CD4-positive, alpha-beta T cell treated with Interferon gamma for 1 hour (primary cell): ENCODE measurements at regions not wholly inside any gene's neighbourhood (a gene's known extent, or its start where the extent isn't known, plus 50 kb on each side); places are given as distances from the start of the nearest gene placed in this dataset.
"Not testable (repeated sequence)": the region's sequence is repeated elsewhere in the genome, so short reads cannot be mapped to it uniquely, and the experiment has no call there.

Source experiments
- DNase-seq: peaks from one replicate; pipeline ENCODE4 v3.0.0-alpha.2; 2020

GRCh38 chr3:27779176-27779575, 57.1 kb upstream of the EOMES start:
- no peak for DNase-seq

- DNase-seq, result no peak
Observed at GRCh38 chr3:27789420-27789819, 67.3 kb upstream of the EOMES start.

DNA sequence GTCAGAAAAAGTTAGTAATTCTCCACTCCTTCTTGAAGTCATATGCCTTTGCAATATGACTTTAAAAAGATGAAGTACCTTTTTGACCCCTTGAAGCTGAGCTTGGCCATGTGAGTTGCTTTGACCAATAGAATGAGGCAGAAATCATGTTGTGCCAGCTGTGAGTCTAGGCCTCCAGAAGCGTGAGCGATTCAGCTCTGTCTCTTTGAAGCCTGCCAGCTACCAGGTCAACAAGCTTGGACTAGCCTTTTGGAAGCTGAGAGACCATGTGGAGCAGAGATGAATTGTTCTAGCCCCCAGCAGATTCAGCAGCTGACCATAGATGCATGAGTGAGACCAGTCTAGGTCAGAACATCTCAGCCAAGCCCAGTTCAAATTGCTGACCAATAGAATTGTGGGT, 69.8 kb upstream of the EOMES start:
- no peak for DNase-seq

DNA sequence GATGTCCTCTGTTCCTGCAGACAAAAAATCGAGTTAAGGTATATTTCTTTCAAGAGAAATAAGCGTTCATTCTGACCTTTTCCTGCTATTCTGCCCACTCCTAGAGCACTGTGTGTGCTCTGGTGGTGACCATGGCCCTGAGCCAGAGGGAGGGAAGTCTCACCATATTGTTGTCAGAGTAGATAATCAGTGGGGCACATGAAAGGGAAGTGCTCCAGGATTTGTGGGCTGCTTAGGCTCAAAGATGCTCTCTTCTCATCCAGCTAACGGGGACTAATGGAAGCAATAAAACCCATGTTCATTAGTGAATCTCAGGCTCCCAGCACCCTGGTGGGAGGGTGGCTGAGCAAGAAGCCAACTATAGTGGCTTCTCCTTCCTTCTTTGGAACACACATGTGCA, 70.7 kb upstream of the EOMES start:
- no peak for DNase-seq

- DNase-seq, result no peak
Observed at GRCh38 chr3:27794211-27794610, 72.1 kb upstream of the EOMES start.

- no peak for DNase-seq
Observed at GRCh38 chr3:27796365-27796875, 74.3 kb upstream of the EOMES start.

GRCh38 chr3:27797773-27798172, 75.7 kb upstream of the EOMES start:
- DNase-seq, result no peak

DNA sequence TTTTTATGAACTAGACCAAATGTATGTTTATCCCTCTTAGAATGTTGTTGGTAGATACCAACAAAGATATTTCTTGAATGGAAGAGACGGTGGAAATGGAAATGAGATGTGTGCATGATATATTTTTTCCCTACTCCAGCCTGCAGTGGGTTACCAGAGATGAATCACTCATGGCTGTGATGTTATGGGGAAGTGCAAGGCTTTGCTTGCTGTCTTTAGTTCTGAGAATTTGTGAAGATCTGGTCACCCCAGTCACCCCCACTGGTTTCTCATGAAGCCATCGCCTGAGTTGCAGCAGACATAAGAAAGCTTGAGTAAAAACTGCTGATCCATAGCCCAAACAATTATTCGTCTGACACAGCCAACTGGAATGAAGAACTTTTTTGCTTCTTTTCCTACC, 78.1 kb upstream of the EOMES start:
- DNase-seq, result no peak

DNA sequence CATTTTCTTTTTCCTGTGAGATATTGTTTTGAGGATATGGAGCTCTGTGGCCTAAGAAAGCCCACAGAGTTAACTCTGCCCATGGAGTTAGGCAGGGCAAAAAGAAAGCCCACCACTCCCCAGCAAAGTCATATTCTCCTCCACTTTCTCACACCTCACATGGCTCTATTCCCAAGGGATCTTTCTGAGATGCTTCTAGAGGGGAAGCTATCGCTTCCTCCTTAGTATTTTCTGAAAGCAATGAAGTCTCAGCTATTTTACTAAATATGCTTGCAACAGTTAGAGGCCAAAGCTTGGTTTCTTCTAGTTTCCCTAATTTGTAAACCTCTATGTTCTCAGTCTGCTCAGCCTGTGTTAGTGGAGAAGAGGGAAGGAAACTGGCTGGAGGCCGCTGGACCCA, 80.3 kb upstream of the EOMES start:
- no peak for DNase-seq

DNA sequence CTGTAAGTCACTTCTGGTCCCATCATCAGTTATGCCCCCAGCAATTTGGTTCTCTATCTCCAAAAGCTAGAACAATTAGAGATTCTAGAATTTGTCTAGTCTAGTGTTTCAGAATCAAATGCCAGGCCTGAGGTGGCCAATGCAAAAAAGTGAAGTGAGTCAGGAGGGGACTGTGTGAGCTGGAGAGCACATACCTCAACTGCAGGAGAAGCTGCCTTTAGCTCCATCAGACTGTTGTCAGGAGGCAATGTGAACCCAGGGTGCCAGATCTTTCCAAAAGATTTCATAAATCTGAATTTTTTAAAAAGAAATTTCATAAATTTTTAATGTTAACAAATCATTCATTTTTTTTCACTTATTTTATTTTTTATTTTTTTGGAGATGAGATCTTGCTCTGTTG, 80.7 kb upstream of the EOMES start:
- no peak for DNase-seq

GRCh38 chr3:27805282-27805681, 83.2 kb upstream of the EOMES start:
- no peak for DNase-seq

- no peak for DNase-seq
Observed at GRCh38 chr3:27813255-27813654, 91.1 kb upstream of the EOMES start.

GRCh38 chr3:27821609-27822008, 99.5 kb upstream of the EOMES start:
- not testable (repeated sequence) for DNase-seq

- DNase-seq, result no peak
Observed at GRCh38 chr3:27824312-27825200, 102.4 kb upstream of the EOMES start.

- DNase-seq, result no peak
Observed at GRCh38 chr3:27826448-27826847, 104.3 kb upstream of the EOMES start.

DNA sequence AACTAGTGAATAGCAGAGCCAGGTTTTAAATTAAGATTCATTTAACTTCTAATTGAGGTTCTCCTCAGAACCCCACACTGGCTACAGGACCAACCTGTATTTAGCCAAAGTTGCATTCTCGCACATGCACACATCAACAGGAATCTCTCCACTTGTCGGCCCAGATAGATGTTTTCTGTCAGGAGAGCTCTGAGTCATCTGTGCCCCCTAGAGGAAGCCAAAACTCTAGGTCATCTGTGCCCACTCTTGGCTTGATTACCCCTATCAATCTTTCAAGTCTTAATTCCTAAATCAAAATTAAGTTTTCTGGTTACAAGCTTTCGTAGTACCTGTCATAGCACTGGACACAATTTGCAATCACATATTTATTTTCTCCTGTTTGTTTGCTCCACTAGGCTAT, 104.9 kb upstream of the EOMES start:
- no peak for DNase-seq

DNA sequence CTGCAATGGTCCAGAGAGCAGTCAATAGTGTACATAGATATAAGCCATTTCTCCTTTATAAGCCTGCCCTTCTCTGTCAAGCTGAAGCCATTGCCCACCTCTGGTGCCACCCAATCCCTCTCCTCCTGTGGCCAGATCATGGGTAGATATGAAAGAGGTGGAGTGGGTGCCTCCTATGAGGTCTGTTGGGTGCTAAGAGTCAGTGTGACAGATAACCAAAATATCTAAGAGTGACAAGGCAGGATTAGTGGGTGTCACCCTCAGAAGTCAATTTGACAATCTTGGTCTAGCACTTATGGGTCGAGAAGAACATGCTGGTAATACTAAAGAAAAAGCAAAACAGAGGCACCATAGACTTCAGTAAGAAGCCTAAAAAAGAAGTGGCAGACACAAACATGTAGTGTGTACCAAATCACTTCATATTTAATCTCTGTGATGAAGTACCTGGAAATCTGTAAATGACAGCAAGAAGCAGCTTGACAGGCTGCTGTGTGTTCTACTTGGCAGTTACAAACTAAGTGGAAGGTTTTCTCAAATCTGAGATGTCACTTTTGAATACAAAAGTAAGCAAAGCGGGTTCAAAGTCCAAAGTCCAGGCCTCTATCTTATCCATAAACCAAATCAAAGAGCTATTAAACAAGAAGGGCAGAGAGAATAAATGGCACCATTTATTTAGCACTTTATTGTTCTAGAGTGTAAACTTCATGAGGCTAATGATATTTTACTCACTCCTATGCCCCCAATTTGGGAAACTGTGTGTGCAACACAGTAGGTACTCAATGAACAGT, 118.9 kb upstream of the EOMES start:
- no peak for DNase-seq

- no peak for DNase-seq
Observed at GRCh38 chr3:27844052-27844675, 122.0 kb upstream of the EOMES start.

GRCh38 chr3:27847697-27848096, 125.6 kb upstream of the EOMES start:
- DNase-seq, result no peak

DNA sequence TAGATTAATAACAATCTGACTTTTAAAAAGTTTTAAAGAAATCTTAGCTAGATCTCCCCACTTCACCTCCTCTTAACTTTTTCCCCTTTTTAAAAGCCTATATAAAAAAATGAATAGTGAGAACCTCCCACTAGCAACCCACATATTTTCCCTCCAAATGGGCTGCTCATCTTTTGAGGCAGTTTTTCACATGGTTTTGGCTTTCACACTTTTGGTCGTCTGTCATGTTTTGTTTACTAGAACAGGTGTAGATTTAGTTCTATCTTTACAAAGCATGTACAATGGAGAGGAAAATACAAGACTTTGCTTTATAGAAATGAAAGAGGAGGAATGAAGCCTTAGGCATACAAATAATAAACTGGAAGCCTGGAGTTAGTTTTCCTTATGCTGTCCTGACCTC, 126.7 kb upstream of the EOMES start:
- DNase-seq, result no peak

- DNase-seq, result no peak
Observed at GRCh38 chr3:27859821-27860220, 137.7 kb upstream of the EOMES start.

DNA sequence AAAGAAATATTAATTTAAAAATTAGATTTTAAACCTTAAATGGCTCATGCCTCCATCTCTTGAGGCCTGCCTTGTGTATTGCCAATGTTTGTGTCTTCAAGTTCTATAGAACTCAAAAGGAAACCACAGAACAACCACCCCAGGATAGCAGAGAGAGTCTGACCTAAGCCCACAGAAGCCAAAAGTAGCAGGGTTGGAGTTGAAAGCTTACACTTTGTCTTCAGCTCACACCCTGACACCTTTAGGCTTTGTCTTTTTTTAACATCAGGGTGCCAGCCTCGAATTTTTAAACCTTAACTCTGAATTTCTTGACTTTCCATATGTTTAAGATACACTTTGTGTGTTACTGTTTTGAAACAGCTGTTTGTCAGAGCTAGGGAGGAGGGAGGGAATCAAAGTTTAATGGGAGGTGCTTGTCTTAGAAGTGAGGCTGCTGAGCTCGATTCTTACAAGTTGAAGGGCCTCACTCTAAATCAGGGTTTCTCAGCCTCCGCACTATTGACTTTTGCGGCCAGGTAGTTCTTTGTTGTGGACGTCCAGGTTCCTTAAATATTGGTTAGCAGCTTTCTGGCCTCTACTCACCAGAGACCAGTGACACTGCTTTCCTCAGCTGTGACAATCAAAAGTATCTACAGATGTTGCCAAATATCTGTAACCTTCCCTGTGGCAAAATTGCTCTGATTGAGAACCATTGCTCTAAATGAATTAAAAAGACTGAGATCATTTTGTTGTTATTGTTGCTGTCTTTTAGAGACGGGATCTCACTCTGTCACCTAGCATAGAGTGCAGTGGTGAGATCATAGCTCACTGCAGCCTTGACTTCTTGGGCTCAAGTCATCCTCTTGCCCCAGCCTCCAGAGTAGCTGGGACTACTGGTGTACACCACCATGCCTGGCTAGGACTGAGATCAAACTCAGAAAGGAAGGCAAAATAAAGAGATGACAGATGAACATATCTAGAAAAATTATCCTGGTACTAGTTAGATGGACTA, 139.2 kb upstream of the EOMES start:
- peak; percentile 3 for DNase-seq
